GM19467 (cell line): ENCODE measurements at regions not wholly inside any gene's neighbourhood (a gene's known extent, or its start where the extent isn't known, plus 50 kb on each side); places are given as distances from the start of the nearest gene placed in this dataset.
"Not testable (repeated sequence)": the region's sequence is repeated elsewhere in the genome, so short reads cannot be mapped to it uniquely, and the experiment has no call there.

Experiments used
- ATAC-seq: cut with Tn5 transposase; IDR thresholded peaks from one replicate; pipeline ENCODE4 v1.9.1; 2021; ENCODE audit warnings: mild to moderate bottlenecking, moderate library complexity; ENCODE audit not compliant: unreplicated experiment

DNA sequence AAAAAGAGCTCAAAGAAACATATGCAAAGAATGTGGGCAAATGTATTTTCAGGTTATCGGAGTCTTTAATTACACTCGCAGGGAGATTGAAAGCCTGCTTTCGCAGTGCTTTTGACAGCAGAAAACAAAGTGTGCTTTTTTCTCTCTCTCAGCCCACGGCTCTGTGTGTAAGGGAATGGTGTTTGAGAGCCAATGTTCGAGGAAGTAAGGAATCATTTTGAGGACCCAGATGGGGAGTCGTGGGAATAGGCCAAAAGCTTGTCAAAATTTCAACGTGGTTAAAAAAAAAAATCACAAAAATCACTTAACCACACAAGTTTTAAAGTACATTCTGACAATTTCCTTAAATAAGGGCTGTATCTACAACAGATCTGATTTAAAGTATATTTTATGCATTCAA is 197.1 kb upstream of the IRS2 start:
- no peak for ATAC-seq

DNA sequence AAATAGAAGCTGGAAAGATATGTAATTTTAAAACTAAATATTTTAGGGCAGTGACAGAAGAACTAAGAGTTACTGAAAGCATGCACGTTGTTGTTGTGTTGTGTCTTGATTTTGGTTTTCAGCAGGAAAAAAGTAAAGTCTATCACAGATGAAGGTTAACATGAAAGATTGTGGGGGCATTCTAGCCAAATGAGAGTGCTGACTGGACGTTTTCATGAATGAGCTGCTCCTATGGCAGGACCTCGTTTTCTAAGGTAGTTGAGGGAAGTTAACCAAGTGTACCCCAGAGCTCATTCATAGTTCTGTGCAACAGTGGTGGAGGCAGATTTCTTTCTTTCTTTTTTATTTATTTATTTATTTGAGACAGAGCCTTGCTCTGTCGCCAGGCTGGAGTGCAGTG is 194.6 kb upstream of the IRS2 start:
- ATAC-seq = no peak

DNA sequence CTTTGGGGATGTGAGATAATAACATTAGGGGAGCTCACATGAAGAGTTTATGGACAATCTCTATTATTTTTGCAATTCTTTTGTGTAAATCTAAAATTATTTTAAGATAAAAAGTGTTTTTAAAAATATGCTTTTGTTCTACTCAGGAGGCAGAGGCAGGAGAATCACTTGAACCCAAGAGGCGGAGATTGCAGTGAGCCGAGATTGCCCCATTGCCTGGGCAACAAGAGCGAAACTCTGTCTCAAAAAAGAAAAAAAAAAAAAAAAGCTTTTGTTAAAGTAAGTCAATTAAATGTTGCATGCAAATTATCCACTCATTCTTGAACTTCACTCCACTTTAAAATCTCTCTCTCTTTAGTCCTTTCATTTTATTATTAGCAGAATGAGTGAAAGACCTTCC is 193.3 kb upstream of the IRS2 start:
- not testable (repeated sequence) for ATAC-seq

DNA sequence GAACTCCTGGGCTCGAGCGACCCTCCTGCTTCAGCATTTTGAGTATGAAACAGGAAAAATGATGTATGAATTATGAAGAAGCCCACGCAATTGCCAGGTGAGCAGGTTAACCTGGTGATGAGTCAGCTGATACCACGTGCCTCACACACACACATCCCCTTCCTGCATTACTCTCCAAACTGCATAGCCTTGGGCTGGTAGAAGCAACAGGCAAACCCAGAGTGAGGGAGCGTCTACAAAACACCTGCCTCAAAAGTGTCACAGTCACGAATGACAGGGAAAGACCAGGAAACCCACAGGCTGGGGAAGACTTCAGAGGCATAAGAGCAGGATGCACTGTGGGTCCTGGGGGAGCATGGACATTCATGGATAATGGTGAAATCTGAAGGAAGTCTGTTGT is 192.8 kb upstream of the IRS2 start:
- no peak for ATAC-seq

DNA sequence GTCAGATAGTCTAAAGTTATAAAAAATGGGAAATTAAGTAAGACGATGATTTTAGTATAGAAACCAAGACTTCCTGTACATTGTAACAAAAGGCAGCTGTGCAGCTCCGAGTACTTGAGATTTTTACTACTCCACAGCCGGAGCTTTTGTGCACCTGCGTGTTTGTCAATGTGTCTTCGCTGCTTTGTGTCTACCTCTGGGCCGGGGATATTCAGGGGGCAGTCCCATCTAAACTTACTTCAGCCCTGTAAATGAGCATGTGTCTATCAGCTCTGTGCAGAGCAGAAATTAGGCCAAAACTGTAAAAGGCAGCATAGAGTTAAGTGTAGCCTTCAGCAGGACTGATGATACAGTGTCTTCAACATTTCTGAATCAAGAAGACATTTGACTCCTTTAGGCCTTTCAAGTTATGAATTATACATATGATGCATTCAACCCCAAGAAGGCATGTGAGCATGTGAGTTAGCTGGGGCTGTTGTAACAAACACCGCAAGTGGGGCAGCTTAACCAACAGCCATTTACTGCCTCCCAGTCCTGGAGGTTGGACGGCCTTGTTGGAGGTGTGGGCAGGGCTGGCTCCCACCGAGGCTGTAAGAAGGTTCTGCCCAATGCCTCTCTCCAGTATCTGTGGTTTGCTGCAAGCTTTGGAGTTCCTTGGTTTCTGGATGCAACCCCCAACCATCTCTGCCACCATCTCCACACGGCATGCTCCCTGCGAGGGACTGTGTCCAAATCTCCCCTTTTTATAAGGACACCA is 191.0 kb upstream of the IRS2 start:
- no peak for ATAC-seq

DNA sequence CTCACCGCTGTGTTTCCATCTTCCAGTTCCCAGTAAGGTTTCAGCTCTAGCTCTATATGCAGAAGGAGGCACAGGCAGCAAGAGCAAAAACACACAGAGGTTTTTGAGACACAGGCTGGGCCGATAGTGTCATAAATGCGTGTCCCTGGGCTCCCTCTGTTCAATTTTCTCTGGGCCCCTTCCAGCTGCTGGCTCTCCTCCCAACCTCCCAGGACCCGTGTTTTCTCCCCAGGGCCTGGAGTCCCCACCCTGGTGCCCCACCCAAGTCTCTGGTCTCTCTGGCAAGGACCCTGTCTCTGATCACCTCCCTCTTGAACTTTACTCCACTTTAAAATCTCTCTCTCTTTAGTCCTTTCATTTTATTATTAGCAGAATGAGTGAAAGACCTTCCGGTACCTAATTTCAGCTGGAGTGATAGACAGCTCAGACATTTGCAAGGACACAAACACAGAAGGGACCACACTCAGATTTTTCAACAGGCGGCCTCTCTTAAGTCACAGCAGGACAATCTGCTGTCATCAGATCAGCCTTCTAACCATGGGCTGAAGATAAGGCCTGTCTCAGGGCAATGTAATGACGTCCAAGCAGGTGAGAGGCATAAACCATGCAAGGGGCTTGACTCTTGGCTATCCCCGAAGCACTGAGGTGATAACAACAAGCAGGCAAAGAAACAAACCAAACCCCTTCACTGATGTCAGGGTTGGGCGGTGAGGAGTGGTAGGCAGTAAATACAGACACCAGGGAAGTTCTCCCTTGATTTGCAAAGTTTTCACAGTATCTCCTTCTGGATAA is 190.0 kb upstream of the IRS2 start:
- ATAC-seq = no peak

DNA sequence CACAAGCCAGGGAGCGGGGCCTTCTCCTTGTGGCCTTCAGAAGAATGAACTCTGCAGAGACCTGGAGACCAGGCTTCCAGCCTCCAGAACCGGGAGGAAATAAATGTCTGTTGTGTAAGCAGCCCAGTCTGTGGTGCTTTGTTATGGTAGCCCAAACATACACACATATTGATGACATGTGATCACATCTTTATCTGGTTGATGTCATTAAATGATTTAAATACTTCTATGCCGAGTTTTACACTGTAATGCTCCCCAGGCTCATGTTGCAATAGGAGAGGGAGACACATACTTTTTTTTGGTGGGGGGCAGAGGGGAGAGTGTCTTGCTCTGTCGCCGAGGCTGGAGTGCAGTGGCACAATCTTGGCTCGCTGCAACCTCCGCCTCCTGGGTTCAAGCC is 188.0 kb upstream of the IRS2 start:
- ATAC-seq = no peak

DNA sequence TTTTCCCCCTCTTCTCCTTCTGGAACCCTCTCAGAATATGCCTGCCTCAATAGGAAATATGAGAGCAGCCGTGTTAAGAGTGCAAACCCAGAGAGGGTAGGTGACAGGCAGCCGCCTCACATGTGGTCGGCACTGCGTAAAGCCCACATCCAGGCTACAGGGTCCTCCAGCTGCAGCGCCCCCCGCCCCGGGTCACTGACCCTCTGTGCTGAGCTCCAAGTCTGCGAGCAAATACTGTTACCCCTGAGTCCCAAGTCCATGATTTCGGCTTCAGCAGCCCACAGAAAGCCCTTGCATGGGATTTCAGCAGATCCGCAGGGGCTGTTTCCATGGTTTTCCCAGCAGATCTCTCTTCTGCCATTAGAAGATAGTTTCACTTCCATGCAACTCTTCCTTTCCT is 186.9 kb upstream of the IRS2 start:
- ATAC-seq = no peak

DNA sequence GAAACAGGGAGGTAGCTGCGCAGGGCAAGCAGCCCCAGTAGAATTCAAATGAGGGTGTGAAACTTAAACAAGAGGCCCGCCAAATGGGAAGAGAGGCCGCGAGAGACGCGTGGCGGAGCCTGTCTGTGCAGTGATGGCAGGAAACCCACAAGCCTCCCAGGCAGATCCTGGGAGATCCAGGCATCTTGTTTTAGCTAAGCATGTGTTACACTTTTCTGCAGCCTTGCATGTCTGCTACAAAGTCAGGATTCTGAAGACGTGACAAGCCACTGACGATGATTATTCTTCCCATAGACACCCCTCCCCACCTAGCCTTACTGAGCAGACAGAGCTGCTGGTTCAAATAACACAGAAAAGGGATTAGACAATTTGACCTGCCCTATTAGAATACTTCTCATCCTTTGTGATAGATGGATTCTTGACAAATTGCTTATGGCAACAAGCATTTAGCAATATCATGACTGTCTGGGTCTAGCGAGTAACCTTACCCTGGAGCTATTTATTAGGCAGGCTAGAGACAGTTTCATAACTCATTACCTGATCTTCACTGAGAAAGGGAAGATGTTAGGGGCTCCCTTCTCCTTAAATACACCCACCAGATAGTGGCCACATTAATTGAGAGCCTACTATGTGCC is 185.2 kb upstream of the IRS2 start:
- no peak for ATAC-seq

DNA sequence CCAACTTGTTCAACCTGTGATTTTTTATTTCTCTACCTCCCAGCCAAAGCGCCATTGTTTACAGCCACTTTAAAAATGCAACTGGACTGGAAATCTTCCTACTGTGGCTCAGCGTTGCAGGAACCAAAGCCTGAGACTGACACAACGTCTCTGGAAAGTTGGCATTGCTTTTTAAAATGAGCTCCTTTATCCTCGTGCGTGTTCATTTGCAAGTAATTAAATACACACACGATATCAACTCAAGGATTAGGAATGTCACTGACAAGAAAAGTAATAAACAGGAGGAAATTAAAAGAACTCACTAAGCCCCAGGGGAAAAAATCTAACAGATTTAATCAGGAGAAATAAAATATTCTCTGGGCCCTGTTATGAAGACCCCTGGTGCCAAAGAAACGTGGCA is 184.6 kb upstream of the IRS2 start:
- ATAC-seq = no peak

DNA sequence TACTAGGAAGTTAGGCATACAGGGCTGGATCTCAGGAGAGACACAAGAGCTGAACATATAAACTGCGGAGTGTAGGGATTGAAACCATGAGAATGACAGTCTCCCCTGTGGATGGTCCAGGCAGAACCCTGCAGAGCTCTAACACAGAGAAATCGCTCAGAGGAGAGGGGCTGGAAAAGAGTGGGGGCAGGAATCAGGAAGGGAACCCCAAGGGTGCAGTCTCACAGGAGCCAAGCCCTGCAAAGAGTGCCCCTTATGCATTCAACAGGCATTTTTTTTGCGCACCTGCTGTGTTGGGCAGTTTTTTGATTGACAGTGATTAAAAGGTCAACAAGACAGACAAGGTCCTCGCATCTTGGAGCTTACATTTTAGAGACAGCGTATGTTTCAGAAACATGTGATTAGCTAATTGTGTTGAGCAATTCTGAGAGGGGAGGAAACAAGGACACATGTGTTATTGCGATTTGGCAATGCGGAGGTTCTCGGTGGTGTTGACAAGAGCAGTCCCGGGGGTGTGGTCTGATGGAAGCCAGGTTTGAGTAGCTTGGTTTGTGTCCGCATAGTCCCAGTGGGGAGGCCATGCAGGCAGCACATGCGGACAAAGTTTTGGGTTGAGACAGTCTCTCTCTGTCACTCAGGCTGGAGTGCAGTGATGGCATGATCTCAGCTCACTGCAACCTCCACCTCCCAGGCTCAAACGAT is 182.6 kb upstream of the IRS2 start:
- no peak for ATAC-seq

DNA sequence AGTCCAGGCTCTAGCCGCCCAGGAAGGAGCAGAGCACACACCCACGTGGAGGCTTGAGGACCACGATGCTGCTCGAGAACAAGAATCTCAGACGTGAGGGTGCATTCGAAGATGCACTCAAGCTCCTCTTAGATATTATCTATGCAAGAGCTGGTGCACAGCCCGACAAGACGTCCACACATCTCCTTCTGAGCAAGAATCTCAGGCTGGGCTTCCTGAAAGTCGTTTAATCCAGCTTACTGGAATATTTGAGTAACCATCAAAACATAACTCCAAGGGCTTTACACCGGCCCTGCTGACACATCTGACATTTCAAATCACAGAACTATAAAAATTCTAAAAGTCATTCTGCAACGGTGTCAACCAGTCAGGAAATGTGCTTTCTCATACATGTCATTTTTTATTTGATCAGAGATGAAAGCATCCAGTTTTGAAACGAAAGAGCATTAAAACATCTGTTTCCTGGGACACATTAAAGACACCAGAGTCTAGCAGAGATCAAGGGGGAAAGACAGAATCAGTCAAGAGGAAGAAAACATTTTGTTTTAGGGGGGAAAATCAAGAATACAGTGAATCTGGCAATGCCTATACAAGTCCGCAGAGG is 177.7 kb upstream of the IRS2 start:
- ATAC-seq = no peak

DNA sequence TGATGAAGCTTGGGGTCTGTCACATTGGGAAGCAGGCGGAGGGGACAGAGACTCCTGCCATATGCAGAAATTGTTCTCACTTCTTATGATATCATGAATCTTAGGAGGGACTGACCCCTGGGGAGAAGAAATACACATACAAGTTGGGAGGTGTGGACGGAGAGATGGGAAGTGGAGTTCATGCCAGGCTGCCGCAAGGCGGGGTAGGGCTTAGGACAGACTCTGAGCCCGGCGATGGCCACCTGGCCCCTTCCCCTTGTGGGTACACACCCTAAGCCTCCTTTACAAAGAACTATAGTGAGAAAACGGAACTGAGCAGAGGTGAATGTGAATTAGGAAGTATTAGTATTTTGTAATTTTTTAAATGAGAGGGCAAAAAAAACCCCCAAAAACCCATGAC is 177.0 kb upstream of the IRS2 start:
- no peak for ATAC-seq

DNA sequence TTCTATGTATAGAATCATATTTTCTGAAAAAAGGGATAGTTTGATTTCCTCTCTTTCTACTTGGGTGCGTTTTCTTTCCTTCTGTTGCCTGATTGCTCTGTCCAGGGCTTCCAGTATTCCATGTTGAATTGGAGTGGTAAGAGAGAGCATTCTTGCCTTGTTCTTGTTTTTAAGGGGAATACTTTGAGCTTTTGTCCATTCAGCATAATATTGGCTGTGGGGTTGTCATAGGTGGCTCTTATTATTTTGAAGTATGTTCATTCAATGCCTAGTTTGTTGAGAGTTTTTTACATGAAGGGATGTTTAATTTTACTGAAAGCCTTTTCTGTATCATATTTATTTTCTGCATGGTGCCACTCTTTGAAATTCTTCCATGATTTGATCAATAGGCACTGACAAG is 173.5 kb upstream of the IRS2 start:
- ATAC-seq = no peak

DNA sequence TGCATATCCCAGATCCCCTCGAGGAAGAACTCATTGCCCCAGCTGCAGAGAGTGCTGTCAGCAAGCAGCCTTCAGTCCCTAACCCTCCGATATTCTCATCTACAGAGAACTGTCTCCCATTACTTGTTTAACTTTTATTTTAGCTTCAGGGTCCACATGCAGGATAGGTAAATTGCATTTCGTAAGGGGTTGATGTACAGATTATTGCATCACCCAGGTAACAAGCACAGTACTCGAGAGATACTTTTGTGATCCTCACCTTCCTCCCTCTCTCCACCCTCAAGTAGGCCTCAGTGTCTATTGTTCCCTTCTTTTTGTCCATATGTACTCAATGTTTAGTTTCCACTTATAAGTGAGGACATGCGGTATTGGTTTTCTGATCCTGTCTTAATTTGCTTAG is 171.5 kb upstream of the IRS2 start:
- no peak for ATAC-seq

DNA sequence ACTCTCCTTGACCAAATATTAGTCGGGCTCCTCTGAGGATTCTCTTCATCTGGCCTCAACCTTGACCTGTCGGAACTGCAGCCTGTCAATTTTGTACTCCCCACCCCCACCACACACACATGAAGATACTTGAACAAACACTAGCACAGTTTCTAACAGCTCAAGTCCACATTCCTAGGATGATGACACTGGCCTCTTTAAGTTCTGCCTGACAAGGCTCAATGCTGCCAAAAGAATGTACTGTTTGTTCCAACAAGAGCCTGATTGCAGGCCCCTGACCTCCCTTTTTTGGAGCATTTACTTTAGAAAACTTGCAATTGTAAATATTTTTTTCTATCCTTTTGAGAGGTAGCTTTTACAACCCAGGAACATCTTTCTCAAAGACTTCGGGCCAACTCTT is 169.2 kb upstream of the IRS2 start:
- no peak for ATAC-seq

DNA sequence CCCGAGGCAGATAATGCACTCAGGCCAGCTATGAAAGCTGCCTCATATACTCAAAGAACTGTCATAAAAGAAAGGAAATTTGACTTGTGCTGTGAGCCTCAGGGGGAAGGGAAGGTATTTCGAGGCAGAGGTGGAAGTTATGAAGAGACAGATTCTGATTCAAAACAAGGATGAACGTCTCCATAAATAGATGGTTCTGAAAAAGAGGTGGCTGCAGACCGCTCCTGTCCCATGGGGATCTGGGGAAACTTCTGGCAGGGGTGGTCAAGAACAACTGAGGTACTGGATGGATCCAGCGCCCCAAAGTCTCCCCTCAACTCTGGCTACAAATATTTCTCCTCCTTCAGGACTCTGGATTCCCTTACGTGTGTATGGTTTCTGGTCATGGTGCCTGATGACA is 168.1 kb upstream of the IRS2 start:
- no peak for ATAC-seq

DNA sequence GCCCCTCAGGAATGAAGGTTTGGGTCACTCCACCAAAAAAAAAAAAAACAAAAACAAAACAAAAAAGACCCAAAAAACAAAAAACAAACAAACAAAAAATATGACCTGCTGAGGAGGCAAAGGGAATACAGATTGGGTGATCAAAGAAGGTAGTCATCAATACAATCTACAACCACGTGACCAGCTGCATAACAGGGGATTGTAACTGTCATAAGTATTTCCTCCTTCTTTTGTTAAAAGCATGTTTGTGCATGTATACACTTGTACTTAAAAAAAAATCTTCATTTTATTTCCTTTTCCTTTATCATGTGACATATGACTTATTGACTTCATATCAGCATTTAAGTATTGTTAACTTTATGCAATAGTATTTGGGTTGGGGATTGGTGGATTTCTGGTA is 165.1 kb upstream of the IRS2 start:
- ATAC-seq = no peak

DNA sequence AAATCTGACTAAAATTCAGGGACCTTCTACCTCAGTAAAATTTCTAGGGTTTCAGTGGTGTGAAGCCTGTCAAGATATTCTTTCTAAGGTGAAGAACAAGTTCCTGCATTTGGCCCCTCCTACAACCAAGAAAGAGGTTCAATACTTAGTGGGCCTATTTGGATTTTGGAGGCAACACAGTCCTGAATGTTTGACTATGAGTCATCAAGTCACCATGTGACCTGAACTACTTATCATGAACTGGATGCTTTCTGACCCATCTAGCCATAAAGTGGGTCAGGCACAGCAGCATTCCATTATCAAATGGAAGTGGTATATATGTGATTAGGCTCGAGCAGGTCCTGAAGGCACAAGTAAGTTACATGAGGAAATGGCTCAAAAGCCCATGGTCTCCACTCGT is 163.0 kb upstream of the IRS2 start:
- no peak for ATAC-seq

DNA sequence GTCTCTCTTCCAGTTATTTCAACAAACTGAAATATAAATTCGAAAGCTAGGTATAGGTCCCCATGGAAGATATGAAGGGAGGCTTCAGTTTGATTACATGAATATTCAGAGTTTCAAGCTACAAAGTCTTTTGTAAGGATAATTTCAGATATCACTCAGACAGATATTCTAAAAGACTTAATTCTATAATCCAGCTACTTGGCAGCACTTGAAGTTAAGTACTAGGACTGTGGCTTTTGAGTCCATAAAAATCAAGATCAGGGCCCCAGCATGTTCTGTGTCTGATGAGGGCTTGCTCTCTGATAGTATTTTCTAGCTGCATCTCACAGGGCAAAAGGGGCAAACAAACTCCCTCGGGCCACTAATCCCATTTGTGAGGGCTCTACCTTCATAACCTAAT is 160.6 kb upstream of the IRS2 start:
- no peak for ATAC-seq
